ENCODE measurements at regions not wholly inside any gene's neighbourhood (a gene's known extent, or its start where the extent isn't known, plus 50 kb on each side); places are given as distances from the start of the nearest gene placed in this dataset.

DNA sequence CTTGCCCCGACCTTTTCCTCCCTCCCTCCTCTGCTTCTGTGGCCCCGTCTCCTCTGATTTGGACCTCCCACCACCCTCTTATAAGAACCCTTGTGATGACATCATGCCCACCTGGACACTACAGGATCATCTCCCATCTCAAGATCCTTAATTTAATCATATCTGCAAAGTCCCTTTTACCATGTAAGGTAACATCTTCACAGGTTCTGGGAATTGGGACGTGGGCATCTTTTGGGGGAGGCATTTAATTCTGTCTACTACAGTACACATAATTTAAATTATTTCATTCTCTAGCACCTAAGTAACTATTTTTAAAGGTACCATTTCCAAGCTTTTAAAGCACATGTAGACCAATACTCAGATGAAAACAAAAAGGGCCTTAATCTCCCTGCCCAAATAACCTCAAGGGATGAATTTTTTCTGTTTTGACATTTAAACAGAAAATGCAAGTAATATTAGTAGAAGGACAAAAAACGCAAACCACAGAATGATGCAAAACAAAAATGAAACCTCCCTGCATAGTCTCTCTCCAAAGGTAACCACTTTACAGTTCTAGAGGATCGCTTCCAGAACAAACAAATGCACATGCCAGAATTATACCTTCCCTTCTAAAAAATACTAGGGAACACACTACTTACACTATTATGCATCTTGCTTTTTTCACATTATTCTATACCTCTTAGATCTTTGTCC is 222.1 kb downstream of the AACS start:
- intact Hi-C loops (cut with micrococcal nuclease): no loop called here
- CTCF ChIA-PET: no interaction called here
- H3K36me3 ChIP-seq (ENCODE audit: low read depth, low read length): no peaks in the 10 kb centered on the region

DNA sequence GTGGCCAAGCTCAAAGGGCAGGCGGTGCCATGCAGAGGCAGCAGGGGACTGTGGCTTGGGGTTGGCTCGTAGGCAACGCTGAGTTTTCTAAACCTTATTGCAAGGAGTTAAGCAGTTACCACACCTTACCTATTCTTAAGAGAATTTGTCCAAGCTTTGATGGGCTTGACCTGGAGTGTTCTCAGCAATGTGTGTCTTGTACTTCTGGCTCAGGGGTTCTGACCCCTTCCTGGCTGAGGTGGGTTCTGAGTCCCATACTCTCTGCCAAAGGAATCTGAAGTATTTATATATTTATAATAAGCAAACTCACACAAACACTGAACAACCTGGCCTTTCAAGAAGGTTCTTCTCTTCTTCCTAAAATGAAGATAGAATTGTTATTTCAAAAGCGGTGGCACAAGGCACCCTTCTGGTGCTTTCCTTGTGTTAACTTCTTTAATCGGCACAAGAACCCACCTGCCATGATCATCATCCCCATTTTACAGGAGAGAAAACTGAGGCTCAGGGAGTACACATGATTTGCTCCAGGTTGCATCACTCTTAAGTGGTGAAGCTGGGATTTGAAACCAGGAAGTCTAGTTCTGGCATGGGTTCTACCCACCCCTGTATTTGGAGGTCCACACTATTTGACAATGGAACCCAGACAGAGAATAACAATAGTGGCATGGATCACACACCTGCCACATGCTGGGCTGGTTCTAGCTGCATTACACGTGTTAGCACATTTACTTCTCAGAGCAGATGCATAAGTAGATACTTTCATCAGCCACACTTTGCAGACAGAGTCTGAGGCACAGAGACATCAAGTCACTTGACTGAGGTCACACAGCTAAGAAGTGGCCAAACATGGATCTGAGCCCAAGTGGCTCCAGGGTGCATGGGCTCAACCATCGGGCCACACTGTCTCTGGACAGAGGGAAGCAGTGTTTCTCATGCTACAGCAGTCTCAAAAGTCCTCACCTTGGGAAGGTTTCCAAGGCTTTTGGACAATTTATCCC is 224.0 kb downstream of the AACS start:
- DNase-seq (no peak), ATAC-seq (no peak)
- no peak overlapping the region for H3K4me3 ChIP-seq (ENCODE audit: low read length)
- H3K9ac ChIP-seq (ENCODE audit: low read length): no peak overlapping the region
- H3K9me3 ChIP-seq (ENCODE audit: low read length): no peaks in the 10 kb centered on the region
- no peaks in the 10 kb centered on the region for H3K9me2 ChIP-seq (replicated peaks; ENCODE audit: low read length)
- ChIA-PET CTCF (no interaction called here), POLR2A (ENCODE audit: unreplicated experiment) (no interaction called here)
- no TSS peak for BruUV-seq (replicated peaks)
- peaks cover 71% of the 10 kb centered on the region for H3K27me3 ChIP-seq (ENCODE audit: low read length)
- no peaks in the 10 kb centered on the region for H3K79me2 ChIP-seq (ENCODE audit: low read length)
- no peak for TF ChIP-seq EZH2 (IDR thresholded peaks at IDR 0.05; ENCODE audit: low read length, unreplicated experiment)
- no peak for TF ChIP-seq EZH2phosphoT487 (IDR thresholded peaks at IDR 0.05; ENCODE audit: borderline replicate concordance, low read length)
- TF ChIP-seq, protein P1, sequence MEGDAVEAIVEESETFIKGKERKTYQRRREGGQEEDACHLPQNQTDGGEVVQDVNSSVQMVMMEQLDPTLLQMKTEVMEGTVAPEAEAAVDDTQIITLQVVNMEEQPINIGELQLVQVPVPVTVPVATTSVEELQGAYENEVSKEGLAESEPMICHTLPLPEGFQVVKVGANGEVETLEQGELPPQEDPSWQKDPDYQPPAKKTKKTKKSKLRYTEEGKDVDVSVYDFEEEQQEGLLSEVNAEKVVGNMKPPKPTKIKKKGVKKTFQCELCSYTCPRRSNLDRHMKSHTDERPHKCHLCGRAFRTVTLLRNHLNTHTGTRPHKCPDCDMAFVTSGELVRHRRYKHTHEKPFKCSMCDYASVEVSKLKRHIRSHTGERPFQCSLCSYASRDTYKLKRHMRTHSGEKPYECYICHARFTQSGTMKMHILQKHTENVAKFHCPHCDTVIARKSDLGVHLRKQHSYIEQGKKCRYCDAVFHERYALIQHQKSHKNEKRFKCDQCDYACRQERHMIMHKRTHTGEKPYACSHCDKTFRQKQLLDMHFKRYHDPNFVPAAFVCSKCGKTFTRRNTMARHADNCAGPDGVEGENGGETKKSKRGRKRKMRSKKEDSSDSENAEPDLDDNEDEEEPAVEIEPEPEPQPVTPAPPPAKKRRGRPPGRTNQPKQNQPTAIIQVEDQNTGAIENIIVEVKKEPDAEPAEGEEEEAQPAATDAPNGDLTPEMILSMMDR (conservative IDR thresholded peaks at IDR 0.05; ENCODE audit: low read depth, low read length): no peak
- no peak overlapping the region for H3K4me2 ChIP-seq (ENCODE audit: low read length)
- H3K4me1 ChIP-seq (ENCODE audit: insufficient read depth, low read length): no peaks in the 10 kb centered on the region
- no peak overlapping the region for H2AFZ ChIP-seq (ENCODE audit: low read length)
- no peaks in the 10 kb centered on the region for H3K36me3 ChIP-seq (ENCODE audit: low read depth, low read length)
- H3F3A ChIP-seq (ENCODE audit: low read length, unreplicated experiment): no peaks in the 10 kb centered on the region
- no peaks in the 10 kb centered on the region for H4K20me1 ChIP-seq (ENCODE audit: low read length)
- H3K27ac ChIP-seq (ENCODE audit: low read length): no peak overlapping the region
- intact Hi-C loops (cut with micrococcal nuclease): no loop called here

More for the DNA sequence above, 222.1 kb downstream of the AACS start:
- Histone ChIP-seq H3K27ac (ENCODE audit: low read length) (no peak overlapping the region), H3K27me3 (ENCODE audit: low read length) (peaks cover 87% of the 10 kb centered on the region), H3K9me3 (ENCODE audit: low read length) (no peaks in the 10 kb centered on the region), H3F3A (ENCODE audit: low read length, unreplicated experiment) (no peaks in the 10 kb centered on the region), H3K4me2 (ENCODE audit: low read length) (no peak overlapping the region), H3K9ac (ENCODE audit: low read length) (no peak overlapping the region), H3K4me1 (ENCODE audit: insufficient read depth, low read length) (no peaks in the 10 kb centered on the region), H3K9me2 (replicated peaks; ENCODE audit: low read length) (no peaks in the 10 kb centered on the region), H3K79me2 (ENCODE audit: low read length) (no peaks in the 10 kb centered on the region), H2AFZ (ENCODE audit: low read length) (no peak overlapping the region), H3K4me3 (ENCODE audit: low read length) (no peak overlapping the region), H4K20me1 (ENCODE audit: low read length) (no peaks in the 10 kb centered on the region)
- TF ChIP-seq, protein P1 (conservative IDR thresholded peaks at IDR 0.05; ENCODE audit: low read depth, low read length): no peak
- TF ChIP-seq EZH2phosphoT487 (IDR thresholded peaks at IDR 0.05; ENCODE audit: borderline replicate concordance, low read length) (no peak), EZH2 (IDR thresholded peaks at IDR 0.05; ENCODE audit: low read length, unreplicated experiment) (no peak)
- no peak for ATAC-seq
- BruUV-seq (replicated peaks): no TSS peak
- POLR2A ChIA-PET (ENCODE audit: unreplicated experiment): no interaction called here
- DNase-seq: no peak

All from PC-3 (cell line).